ENCODE measurements at regions not wholly inside any gene's neighbourhood (a gene's known extent, or its start where the extent isn't known, plus 50 kb on each side); places are given as distances from the start of the nearest gene placed in this dataset.

DNA sequence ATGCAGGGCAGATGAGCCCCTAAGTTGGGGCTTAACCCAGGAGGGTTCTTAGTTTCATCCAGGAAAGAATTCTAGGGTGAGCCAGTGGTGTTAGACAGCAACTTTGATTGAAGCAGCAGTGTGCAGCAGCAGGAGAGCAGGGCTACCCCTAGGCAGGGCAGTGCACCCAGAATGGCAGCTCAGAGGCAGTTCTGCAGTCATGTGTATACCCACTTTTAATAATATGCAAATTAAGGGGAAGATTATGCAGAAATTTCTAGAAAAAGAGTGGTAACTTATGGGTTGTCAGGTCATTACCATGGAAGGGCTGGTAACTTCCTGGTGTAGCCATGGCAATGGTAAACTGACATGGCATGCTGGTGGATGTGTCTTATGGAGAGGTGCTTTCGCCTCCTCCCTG lies 297.5 kb downstream of the PCNX1 start:
- TF ChIP-seq, protein P1, sequence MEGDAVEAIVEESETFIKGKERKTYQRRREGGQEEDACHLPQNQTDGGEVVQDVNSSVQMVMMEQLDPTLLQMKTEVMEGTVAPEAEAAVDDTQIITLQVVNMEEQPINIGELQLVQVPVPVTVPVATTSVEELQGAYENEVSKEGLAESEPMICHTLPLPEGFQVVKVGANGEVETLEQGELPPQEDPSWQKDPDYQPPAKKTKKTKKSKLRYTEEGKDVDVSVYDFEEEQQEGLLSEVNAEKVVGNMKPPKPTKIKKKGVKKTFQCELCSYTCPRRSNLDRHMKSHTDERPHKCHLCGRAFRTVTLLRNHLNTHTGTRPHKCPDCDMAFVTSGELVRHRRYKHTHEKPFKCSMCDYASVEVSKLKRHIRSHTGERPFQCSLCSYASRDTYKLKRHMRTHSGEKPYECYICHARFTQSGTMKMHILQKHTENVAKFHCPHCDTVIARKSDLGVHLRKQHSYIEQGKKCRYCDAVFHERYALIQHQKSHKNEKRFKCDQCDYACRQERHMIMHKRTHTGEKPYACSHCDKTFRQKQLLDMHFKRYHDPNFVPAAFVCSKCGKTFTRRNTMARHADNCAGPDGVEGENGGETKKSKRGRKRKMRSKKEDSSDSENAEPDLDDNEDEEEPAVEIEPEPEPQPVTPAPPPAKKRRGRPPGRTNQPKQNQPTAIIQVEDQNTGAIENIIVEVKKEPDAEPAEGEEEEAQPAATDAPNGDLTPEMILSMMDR (IDR thresholded peaks at IDR 0.05; ENCODE audit: low read depth, low read length), result no peak
- no peak for TF ChIP-seq POLR2A (IDR thresholded peaks at IDR 0.05; ENCODE audit: extremely low read depth, insufficient read length)
- TF ChIP-seq MAX (IDR thresholded peaks at IDR 0.05; ENCODE audit: low read depth, low read length), result no peak
- no peak for TF ChIP-seq MYC (IDR thresholded peaks at IDR 0.05; ENCODE audit: low read depth, low read length)

All from NB4 (cell line).